Transverse colon (tissue), 4 donors: ENCODE measurements at regions not wholly inside any gene's neighbourhood (a gene's known extent, or its start where the extent isn't known, plus 50 kb on each side); places are given as distances from the start of the nearest gene placed in this dataset.

ENCODE experiments used
- DNase-seq: peaks from one replicate; pipeline ENCODE4 v3.0.0-alpha.2; 2019
- H3K27ac ChIP-seq, 4 donors: fragments of 200-600 bp; sonication (generic); 2 replicates each; pipeline ENCODE4 v1.5.1; 2016 to 2018; ENCODE audit warnings: inconsistent platforms in 4 of 4
- H3K27me3 ChIP-seq: fragments of 200-600 bp; sonication (generic); 2 replicates; pipeline ENCODE4 v1.5.1; 2017; ENCODE audit warnings: inconsistent platforms
- H3K36me3 ChIP-seq, 4 donors: fragments of 200-600 bp; sonication (generic); 2 replicates each; pipeline ENCODE4 v1.5.1; 2017 to 2019; ENCODE audit warnings: inconsistent platforms in 4 of 4
- H3K4me1 ChIP-seq, 4 donors: fragments of 200-600 bp; sonication (generic); 2 replicates each; pipeline ENCODE4 v1.5.1; 2017 to 2020; ENCODE audit warnings: inconsistent platforms in 4 of 4
- H3K4me3 ChIP-seq, 4 donors: fragments of 200-600 bp; sonication (generic); 1 replicate in 1 of 4; 2 replicates in 3 of 4; pipeline versions ENCODE4 v1.5.1 to v1.6.1; 2017 to 2019; ENCODE audit warnings: inconsistent platforms in 4 of 4
- H3K9me3 ChIP-seq, 2 donors: fragments of 200-600 bp; sonication (generic); 2 replicates each; pipeline ENCODE4 v1.5.1; 2017 to 2019; ENCODE audit warnings: inconsistent platforms in 2 of 2
- EP300 ChIP-seq: sonication (generic); formaldehyde crosslinking; IDR thresholded peaks from one replicate; pipeline ENCODE4 v1.6.1; 2017; ENCODE audit warnings: antibody characterized with exemption, low read depth
- POLR2A ChIP-seq: fragments of 450-650 bp; IDR thresholded peaks from one replicate; pipeline ENCODE4 v1.6.1; 2016; ENCODE audit warnings: antibody characterized with exemption, mild to moderate bottlenecking, moderate library complexity
- POLR2AphosphoS5 ChIP-seq, 3 donors: sonication (generic); formaldehyde crosslinking; IDR thresholded peaks; one replicate each; pipeline ENCODE4 v1.6.1; 2016; ENCODE audit warnings: antibody characterized with exemption in 3 of 3
- WGBS, 2 donors: methylation state at CpG; one replicate each; pipeline ENCODE4 v1.1.5; 2018; ENCODE audit warnings: low coverage in 1 of 2; 5-methylcytosine and 5-hydroxymethylcytosine counted together
- in situ Hi-C, 4 donors: fragments of 200-750 bp; cut with MboI; loops; one replicate each; pipeline versions ENCODE4 v1.15.0 to v1.15.1; 2017; ENCODE audit warnings: low sequenced_read_pairs in 3 of 4, low pct_ligation_motif_present in 1 of 4, low pct_unique_long_range_greater_than_20kb in 1 of 4
- intact Hi-C: fragments of 100-400 bp; cut with DNase I; formaldehyde crosslinking; loops from one replicate; pipeline ENCODE4 v1.15.1; 2023; ENCODE audit warnings: low total_unique reads
- TF ChIP-seq, protein P1 (sequence below), 5 experiments: fragments of 200-600 bp in 3 of 5; fragments of 450-650 bp in 2 of 5; sonication (generic) in 3 of 5; IDR thresholded peaks; 1 replicate in 2 of 5; 2 replicates in 3 of 5; pipeline ENCODE4 v1.5.1; 2016 to 2017; ENCODE audit warnings: antibody characterized with exemption in 5 of 5, inconsistent platforms in 3 of 5, mild to moderate bottlenecking in 2 of 5, moderate library complexity in 1 of 5

DNA sequence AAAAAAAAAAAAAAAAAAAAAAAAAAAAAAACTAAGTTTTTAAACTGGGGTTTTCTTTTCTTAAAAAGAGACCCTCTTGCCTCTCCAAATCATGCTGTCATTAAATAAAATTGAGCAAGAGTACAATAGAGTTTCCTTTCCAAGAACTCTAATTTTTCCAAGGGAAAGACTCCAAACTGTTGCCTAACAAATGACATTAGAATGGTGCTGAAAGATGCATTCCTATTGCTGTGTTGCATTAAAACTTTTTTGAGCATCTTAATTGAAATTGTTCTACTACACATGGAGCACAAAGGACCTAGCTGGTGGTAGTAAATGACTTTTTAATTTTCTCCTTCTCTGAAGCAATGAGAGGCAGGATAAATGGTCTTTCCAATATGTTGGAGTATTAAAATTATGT is 469.1 kb upstream of the ARHGEF26 start:
- H3K27ac ChIP-seq: no peak overlapping the region
- DNase-seq: no peak

DNA sequence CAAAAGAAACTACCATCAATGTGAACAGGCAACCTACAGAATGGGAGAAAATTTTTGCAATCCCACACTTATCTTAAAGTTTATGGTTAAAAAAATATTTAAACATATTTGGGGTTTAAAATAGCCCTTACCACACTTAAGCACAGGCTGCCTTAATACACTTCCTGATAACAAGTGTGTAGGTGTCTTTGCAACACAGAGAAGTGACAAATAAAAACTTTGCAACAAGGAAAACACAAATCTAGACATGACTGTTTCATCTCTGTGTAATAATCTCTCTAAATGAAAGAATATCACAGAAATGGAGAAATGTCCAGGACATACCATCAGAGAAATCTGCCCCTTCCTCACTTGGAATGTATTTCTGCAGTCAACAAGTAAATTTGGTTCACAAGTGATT is 464.1 kb upstream of the ARHGEF26 start:
- H3K4me1 ChIP-seq: no peaks in the 10 kb centered on the region
- no peak overlapping the region for H3K27ac ChIP-seq
- in situ Hi-C loops (no loop called here), intact Hi-C loops (no loop called here)
- H3K9me3 ChIP-seq: no peaks in the 10 kb centered on the region
- DNase-seq: no peak
- H3K27me3 ChIP-seq: no peaks in the 10 kb centered on the region
- TF ChIP-seq, protein P1, sequence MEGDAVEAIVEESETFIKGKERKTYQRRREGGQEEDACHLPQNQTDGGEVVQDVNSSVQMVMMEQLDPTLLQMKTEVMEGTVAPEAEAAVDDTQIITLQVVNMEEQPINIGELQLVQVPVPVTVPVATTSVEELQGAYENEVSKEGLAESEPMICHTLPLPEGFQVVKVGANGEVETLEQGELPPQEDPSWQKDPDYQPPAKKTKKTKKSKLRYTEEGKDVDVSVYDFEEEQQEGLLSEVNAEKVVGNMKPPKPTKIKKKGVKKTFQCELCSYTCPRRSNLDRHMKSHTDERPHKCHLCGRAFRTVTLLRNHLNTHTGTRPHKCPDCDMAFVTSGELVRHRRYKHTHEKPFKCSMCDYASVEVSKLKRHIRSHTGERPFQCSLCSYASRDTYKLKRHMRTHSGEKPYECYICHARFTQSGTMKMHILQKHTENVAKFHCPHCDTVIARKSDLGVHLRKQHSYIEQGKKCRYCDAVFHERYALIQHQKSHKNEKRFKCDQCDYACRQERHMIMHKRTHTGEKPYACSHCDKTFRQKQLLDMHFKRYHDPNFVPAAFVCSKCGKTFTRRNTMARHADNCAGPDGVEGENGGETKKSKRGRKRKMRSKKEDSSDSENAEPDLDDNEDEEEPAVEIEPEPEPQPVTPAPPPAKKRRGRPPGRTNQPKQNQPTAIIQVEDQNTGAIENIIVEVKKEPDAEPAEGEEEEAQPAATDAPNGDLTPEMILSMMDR (IDR thresholded peaks at IDR 0.05): no peak
- no peak for TF ChIP-seq POLR2AphosphoS5 (IDR thresholded peaks at IDR 0.05)
- no peak for TF ChIP-seq EP300
- no peak for TF ChIP-seq POLR2A
- H3K4me3 ChIP-seq: no peak overlapping the region
- H3K36me3 ChIP-seq: no peaks in the 10 kb centered on the region

More for the DNA sequence above, 469.1 kb upstream of the ARHGEF26 start:
- H3K4me3 ChIP-seq: no peak overlapping the region
- in situ Hi-C loops (no loop called here), intact Hi-C loops (no loop called here)
- H3K36me3 ChIP-seq: no peaks in the 10 kb centered on the region
- TF ChIP-seq, protein P1 (IDR thresholded peaks at IDR 0.05): no peak
- TF ChIP-seq EP300 (no peak), POLR2AphosphoS5 (IDR thresholded peaks at IDR 0.05) (no peak), POLR2A (no peak)
- H3K4me1 ChIP-seq: no peaks in the 10 kb centered on the region
- no peaks in the 10 kb centered on the region for H3K27me3 ChIP-seq
- H3K9me3 ChIP-seq: no peaks in the 10 kb centered on the region

DNA sequence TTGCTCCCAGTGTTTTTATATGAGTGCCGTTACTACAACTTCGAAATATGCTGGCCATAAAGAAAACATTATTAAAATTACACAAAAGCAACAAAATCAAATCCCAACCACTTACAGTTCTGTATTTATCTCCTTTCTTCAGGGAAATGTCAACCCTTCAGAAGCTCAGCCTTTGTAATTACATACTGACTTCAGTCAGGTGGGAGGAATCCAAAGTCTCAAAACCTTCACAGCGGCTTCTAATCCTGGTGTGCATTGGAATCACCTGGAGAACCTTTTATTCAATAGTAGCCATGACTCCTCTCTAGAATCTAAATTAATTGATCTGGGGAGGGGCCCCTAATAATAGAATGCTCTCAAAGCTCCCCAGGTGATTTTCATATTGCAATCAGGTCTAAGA is 463.7 kb upstream of the ARHGEF26 start:
- TF ChIP-seq POLR2A (no peak), EP300 (no peak)
- no peak overlapping the region for H3K4me3 ChIP-seq
- H3K27me3 ChIP-seq: no peaks in the 10 kb centered on the region
- 82 to 88% methylated on average over 2 to 3 of the region's 3 CpGs for WGBS, 2 donors
- no peaks in the 10 kb centered on the region for H3K9me3 ChIP-seq
- no peaks in the 10 kb centered on the region for H3K36me3 ChIP-seq
- no peaks in the 10 kb centered on the region for H3K4me1 ChIP-seq
- intact Hi-C loops: no loop called here
- DNase-seq: no peak
- H3K27ac ChIP-seq: no peak overlapping the region
- in situ Hi-C loops: no loop called here

DNA sequence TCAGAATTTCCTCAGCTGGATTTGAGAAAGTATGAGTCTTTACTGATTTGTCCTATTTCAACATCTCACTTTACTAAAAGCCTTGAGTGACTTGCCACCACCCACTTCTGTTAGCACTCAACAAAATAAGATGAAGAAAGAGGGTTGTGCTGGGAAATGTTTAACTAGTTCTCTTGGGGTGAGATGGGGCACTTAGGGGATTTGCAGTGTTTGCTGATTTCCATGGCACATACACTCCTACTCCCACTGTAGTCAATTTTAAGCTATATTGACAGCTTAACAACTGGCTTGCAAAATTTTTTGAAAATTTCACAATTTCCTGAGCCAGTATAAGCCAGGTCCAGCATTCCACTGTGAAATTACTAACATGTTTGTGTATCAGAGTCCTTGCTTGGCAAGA is 463.1 kb upstream of the ARHGEF26 start:
- no peaks in the 10 kb centered on the region for H3K27me3 ChIP-seq
- TF ChIP-seq POLR2A (no peak), POLR2AphosphoS5 (IDR thresholded peaks at IDR 0.05) (no peak), EP300 (no peak)
- TF ChIP-seq, protein P1 (IDR thresholded peaks at IDR 0.05): no peak
- H3K4me1 ChIP-seq: no peaks in the 10 kb centered on the region
- H3K27ac ChIP-seq: no peak overlapping the region
- no peaks in the 10 kb centered on the region for H3K36me3 ChIP-seq
- intact Hi-C loops: no loop called here
- H3K9me3 ChIP-seq: no peaks in the 10 kb centered on the region
- H3K4me3 ChIP-seq: no peak overlapping the region
- in situ Hi-C loops: no loop called here
- no peak for DNase-seq

DNA sequence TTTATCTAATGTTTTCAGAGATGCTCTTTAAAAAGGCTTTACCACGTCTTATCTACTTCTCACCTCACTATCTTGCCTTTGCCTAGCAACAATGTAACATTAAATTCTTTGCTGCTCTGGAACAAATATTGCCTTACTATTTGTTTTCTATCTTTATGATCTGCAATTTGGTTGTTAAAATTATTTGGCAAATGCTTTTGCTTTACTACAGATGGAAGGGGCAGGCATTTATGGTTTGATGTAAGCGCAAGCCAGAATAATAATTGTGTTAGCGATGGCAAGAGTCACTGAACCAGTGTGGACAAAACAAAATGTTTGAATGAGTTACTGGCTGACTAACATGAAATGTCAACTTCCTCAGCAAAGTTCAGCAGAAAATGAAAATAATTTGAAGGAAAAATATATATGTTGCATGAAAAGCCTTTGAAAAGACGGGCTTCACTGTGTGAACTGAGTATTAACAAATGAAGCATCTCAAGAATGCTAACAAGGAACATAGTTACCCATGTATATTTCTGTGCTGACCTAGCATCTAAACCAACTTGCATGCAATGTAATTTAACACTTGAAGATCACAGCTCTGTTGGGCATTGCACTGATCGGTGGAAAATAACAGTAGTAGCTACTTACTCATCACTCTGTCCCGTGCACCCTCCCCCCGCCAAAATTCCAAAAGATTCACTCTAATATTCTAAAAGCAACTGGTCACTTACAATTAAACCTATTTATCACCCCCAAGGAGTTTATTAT is 454.0 kb upstream of the ARHGEF26 start:
- 47 to 60% methylated on average over 6 to 7 of the region's 7 CpGs for WGBS, 2 donors
- intact Hi-C loops: no loop called here
- Histone ChIP-seq H3K4me1 (peaks cover 0 to 7% (median 0%) of the 10 kb centered on the region in 4 donors), H3K27ac (no peak overlapping the region), H3K9me3 (no peaks in the 10 kb centered on the region), H3K4me3 (no peak overlapping the region), H3K36me3 (no peaks in the 10 kb centered on the region), H3K27me3 (no peaks in the 10 kb centered on the region)
- no peak for TF ChIP-seq POLR2A
- TF ChIP-seq POLR2AphosphoS5 (IDR thresholded peaks at IDR 0.05): no peak
- TF ChIP-seq, protein P1 (IDR thresholded peaks at IDR 0.05): no peak
- DNase-seq: no peak
- in situ Hi-C loops: no loop called here
